ENCODE measurements at regions not wholly inside any gene's neighbourhood (a gene's known extent, or its start where the extent isn't known, plus 50 kb on each side); places are given as distances from the start of the nearest gene placed in this dataset.

GRCh38 chr10:117860823-117861222 is 185.9 kb downstream of the RAB11FIP2 start:
- TF ChIP-seq CTCF (IDR thresholded peaks at IDR 0.05; ENCODE audit: insufficient read depth in 1 of 2, low read depth in 1 of 2, low read length in 1 of 2, severe bottlenecking in 1 of 2, unreplicated experiment in 1 of 2): peak; percentile 53 to 62
- H3K9me3 Mint-ChIP-seq (ENCODE audit: unreplicated experiment): no peaks in the 10 kb centered on the region

GRCh38 chr10:117861329-117861728 is 185.4 kb downstream of the RAB11FIP2 start:
- no peaks in the 10 kb centered on the region for H3K9me3 ChIP-seq
- no peaks in the 10 kb centered on the region for H3K36me3 ChIP-seq (ENCODE audit: control insufficient read depth, insufficient read depth, low read length)
- BruUV-seq (replicated peaks): no TSS peak
- no peak for DNase-seq
- POLR2A ChIA-PET: no interaction called here
- no peak for TF ChIP-seq CTCF (IDR thresholded peaks at IDR 0.05; ENCODE audit: insufficient read depth in 1 of 2, low read depth in 1 of 2, low read length in 1 of 2, severe bottlenecking in 1 of 2, unreplicated experiment in 1 of 2)
- no peaks in the 10 kb centered on the region for H3K4me1 ChIP-seq
- H3K4me3 Mint-ChIP-seq (ENCODE audit: unreplicated experiment): no peak overlapping the region
- H3K9me3 Mint-ChIP-seq (ENCODE audit: unreplicated experiment): no peaks in the 10 kb centered on the region
- H3K27me3 ChIP-seq (replicated peaks; ENCODE audit: control insufficient read depth, insufficient read depth, low read length): no peaks in the 10 kb centered on the region
- no peaks in the 10 kb centered on the region for H3K36me3 Mint-ChIP-seq (ENCODE audit: insufficient read depth, unreplicated experiment)
- H3K4me3 ChIP-seq (ENCODE audit: low read depth, low read length): no peak overlapping the region
- H3K27me3 Mint-ChIP-seq (ENCODE audit: insufficient read depth, unreplicated experiment): peaks cover 17% of the 10 kb centered on the region
- intact Hi-C loops (cut with micrococcal nuclease; ENCODE audit: unreplicated experiment): loop anchor here (2.0 kb wide), 1 partner anchor 365 kb away; no protein-coding TSS in a partner anchor
- H3K4me1 Mint-ChIP-seq (ENCODE audit: low read depth, unreplicated experiment): no peaks in the 10 kb centered on the region
- H3K27ac Mint-ChIP-seq (ENCODE audit: unreplicated experiment): no peak overlapping the region
- CTCF ChIA-PET: no interaction called here

More at GRCh38 chr10:117860823-117861222, 185.9 kb downstream of the RAB11FIP2 start:
- H3K4me1 Mint-ChIP-seq (ENCODE audit: low read depth, unreplicated experiment): no peaks in the 10 kb centered on the region
- intact Hi-C loops (cut with micrococcal nuclease; ENCODE audit: unreplicated experiment): loop anchor here (1.0 to 2.0 kb wide), 3 partner anchors 245 to 380 kb away; no protein-coding TSS in a partner anchor
- Histone ChIP-seq H3K27me3 (replicated peaks; ENCODE audit: control insufficient read depth, insufficient read depth, low read length) (no peaks in the 10 kb centered on the region), H3K4me1 (no peaks in the 10 kb centered on the region), H3K9me3 (no peaks in the 10 kb centered on the region), H3K36me3 (ENCODE audit: control insufficient read depth, insufficient read depth, low read length) (no peaks in the 10 kb centered on the region), H3K4me3 (ENCODE audit: low read depth, low read length) (no peak overlapping the region)
- ChIA-PET POLR2A (no interaction called here), CTCF (interaction anchor here (1.5 kb wide), 1 partner anchor 399 kb away, joined by 4 read pairs; no protein-coding TSS in a partner anchor)
- no peak overlapping the region for H3K27ac Mint-ChIP-seq (ENCODE audit: unreplicated experiment)
- no peak overlapping the region for H3K4me3 Mint-ChIP-seq (ENCODE audit: unreplicated experiment)
- H3K27me3 Mint-ChIP-seq (ENCODE audit: insufficient read depth, unreplicated experiment): peaks cover 12% of the 10 kb centered on the region
- no TSS peak for BruUV-seq (replicated peaks)
- DNase-seq: peak in 1 of 2 experiments; percentile 17
- H3K36me3 Mint-ChIP-seq (ENCODE audit: insufficient read depth, unreplicated experiment): no peaks in the 10 kb centered on the region

GRCh38 chr10:117863771-117864170 is 183.0 kb downstream of the RAB11FIP2 start:
- Mint-ChIP-seq H3K4me1 (ENCODE audit: low read depth, unreplicated experiment) (no peaks in the 10 kb centered on the region), H3K9me3 (ENCODE audit: unreplicated experiment) (no peaks in the 10 kb centered on the region), H3K27ac (ENCODE audit: unreplicated experiment) (no peak overlapping the region), H3K27me3 (ENCODE audit: insufficient read depth, unreplicated experiment) (peaks cover 17% of the 10 kb centered on the region), H3K36me3 (ENCODE audit: insufficient read depth, unreplicated experiment) (no peaks in the 10 kb centered on the region), H3K4me3 (ENCODE audit: unreplicated experiment) (no peak overlapping the region)
- intact Hi-C loops (cut with micrococcal nuclease; ENCODE audit: unreplicated experiment): no loop called here
- POLR2A ChIA-PET: no interaction called here
- no TSS peak for BruUV-seq (replicated peaks)
- CTCF ChIA-PET: no interaction called here
- H3K36me3 ChIP-seq (ENCODE audit: control insufficient read depth, insufficient read depth, low read length): no peaks in the 10 kb centered on the region
- no peak for TF ChIP-seq CTCF (IDR thresholded peaks at IDR 0.05; ENCODE audit: insufficient read depth in 1 of 2, low read depth in 1 of 2, low read length in 1 of 2, severe bottlenecking in 1 of 2, unreplicated experiment in 1 of 2)
- H3K27me3 ChIP-seq (replicated peaks; ENCODE audit: control insufficient read depth, insufficient read depth, low read length): no peaks in the 10 kb centered on the region
- H3K4me3 ChIP-seq (ENCODE audit: low read depth, low read length): no peak overlapping the region
- H3K9me3 ChIP-seq: no peaks in the 10 kb centered on the region
- DNase-seq: no peak
- no peaks in the 10 kb centered on the region for H3K4me1 ChIP-seq

All from Caco-2 (cell line).